GM21381 (cell line): ENCODE measurements at regions not wholly inside any gene's neighbourhood (a gene's known extent, or its start where the extent isn't known, plus 50 kb on each side); places are given as distances from the start of the nearest gene placed in this dataset.

ENCODE experiments used
- ATAC-seq: cut with Tn5 transposase; IDR thresholded peaks from one replicate; pipeline ENCODE4 v1.9.1; 2021; ENCODE audit warnings: mild to moderate bottlenecking, moderate library complexity; ENCODE audit not compliant: unreplicated experiment

DNA sequence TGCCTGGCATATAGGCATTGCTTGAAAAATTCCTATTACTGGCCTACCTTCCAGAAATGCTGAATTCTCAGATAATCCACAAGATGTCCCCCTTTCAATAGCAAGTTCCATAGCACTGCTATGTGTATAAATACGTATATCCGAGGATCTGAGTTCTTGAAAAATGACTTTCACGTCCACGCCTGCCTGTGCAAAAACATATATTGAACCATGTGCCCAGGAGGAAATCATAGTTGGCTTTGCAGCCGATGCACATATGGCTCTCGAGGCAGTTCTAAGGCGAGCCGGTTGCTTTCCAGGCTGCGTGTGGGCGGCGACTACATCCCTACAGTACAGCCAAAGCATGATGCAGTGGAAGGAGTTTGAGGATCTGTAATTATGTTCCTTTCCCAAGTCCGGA is 55.4 kb upstream of the ESX1 start:
- ATAC-seq, result no peak

DNA sequence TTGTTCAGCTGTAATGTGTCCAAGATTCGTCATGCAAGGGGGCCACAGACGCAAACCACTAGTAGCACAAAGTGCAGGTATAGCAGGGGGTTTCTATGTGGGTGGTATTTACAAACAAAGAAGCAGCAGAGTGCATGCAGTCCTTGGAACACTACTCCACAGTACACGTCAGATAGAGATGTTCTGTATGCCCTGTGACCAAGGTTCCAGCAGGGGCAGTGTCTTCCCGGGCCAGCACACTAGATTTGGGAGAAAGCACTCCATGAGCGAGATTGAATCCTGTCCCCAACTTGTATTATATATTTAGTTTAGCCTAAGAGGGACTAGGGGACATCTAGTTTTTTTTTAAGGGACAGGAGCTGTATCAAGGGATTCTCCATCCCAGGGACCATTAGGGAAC is 54.4 kb upstream of the ESX1 start:
- no peak for ATAC-seq

DNA sequence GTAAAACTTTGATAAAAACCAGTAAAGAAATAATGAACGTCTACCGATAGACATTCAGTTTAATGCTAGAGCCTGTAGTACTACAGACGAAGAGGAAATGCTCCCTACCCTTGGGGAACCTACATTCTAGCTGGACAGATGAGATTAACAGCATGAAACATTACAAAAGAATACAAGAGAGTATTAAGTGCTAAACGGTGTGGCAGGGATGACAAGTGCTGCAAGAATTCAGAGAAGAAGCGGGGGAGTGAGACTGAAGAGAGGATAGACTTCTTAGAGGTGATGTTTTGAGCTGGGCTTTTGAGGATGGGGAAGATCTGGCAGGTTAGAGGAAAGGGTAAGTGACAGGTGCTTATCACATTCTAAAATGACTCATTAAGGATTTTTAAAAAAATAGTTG is 52.6 kb upstream of the ESX1 start:
- no peak for ATAC-seq

- no peak for ATAC-seq
Observed at GRCh38 chrX:104306180-104306579, 51.4 kb upstream of the ESX1 start.
